NCI-H2227 treated with DMSO at 0.1 percent for 48 hours (cell line): ENCODE measurements at regions not wholly inside any gene's neighbourhood (a gene's known extent, or its start where the extent isn't known, plus 50 kb on each side); places are given as distances from the start of the nearest gene placed in this dataset.
"Not testable (repeated sequence)": the region's sequence is repeated elsewhere in the genome, so short reads cannot be mapped to it uniquely, and the experiment has no call there.

ENCODE experiments used
- DNase-seq: peaks from one replicate; lab custom pipeline; 2025; lab: John Stamatoyannopoulos, UW

DNA sequence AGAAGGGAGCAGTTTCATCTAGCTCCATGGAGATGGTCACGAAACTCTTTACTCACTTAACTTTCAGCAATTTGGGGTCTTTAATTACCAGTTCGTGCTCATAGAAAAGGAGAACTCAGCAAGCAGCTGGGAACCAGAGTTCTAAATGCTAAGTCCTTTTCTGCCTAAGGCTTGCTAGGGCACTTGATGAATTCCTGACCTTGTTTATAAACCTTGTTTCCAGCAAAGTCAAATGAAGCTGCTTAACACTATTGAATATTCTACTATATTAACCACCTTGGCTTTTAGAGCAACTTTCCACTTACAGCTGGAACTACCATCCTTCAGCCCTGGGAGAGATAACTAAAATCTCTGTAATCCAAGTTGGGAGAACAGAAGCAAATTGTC lies 79.5 kb upstream of the TSC22D2 start:
- DNase-seq: no peak

DNA sequence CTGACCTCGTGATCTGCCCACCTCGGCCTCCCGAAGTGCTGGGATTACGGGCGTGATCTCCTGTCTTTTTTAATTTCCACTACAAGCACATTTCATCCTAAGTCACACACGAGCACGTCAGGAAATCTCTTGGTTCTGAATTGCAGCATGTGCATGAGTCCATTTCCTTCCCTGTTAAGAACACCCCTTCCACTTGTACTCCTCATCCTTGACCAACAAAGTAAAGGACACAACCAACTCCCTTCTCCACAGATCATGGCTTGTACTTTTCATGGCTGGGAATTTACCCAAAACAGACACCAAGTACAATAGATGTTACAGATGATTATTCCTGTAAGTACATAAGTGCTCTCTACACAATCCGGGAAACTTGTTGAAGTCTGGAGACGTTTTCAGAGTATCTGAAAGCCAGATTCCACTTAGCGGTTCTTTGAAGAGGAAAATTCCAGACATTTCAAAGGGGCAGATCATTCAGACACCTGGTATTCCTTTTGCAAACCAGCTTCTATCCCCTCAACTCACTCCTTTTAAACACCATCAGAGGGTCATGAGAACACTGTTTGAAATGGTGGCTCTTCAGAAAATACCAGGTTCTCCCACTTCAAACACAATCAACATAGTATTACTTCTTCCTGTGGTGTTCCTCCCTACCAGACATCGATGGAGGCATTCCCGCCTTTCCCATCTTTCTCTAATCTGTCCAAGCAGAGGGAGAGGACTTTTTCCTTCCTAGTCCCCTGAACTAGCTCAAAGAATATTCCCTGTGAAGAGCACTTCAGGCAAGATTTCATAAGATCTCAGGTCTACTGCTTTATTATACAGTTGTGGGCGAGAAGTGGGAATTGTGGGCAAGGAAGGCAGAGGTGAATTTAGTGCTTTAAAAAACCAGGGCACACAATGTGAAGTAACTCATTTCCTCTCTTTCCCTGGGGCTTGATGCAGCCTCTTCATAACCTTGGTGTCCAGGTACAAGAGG lies 80.1 kb upstream of the TSC22D2 start:
- DNase-seq: peak; percentile 5

DNA sequence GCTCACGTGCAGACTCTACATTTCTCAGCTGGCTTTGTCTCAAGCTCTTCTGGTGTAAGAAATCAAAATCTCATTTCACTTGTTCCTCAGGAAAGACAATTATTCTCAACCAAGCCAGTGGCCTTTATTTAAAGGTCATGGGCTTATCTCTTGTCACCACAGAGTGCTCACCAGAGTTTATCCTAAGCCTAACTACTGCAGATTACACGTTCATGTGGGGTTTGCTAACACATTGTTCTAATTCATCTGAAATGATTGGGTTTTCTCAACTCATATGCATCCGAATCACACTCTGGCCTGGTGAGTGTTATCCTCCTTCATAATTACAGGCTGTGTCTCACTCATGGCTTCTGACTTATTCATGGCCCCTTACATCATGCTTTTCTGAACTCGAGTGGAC lies 83.3 kb upstream of the TSC22D2 start:
- DNase-seq: no peak

DNA sequence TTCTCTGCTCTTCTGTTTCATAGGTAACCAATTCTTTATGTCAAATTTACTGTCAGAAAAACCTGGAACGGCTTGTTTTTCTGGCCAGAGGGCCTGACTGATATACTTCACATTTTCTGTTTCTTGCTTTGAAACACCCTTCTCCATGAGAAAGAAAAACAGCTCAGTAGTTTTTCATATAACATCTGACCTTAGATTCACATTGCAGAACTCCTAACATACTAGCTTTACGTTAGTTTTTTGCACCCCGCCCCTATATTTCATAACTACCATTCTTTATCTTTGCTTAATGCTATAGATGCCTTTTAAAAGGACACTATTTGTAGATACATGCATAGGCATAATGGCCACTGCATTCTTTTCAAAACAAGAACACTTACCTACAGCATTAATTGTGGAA lies 83.9 kb upstream of the TSC22D2 start:
- no peak for DNase-seq

DNA sequence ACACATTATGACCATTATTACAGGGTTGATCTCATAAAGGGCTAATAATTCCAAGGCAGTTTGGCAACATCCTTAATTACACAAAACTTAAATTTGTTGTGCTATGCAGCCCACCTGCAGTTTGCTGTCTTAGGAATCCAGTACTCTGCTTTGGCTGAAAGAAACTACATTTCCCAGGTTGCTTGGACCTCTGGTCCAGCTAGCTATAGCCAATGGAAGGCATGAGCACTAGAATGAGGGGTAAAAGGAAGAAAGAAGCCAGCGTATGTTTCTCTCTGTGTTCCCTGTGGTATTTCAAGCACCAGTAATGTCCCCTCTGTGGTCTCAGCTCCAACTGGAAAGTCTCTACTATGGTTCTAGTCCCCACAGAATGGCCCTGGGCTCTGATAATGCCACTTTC lies 84.3 kb upstream of the TSC22D2 start:
- DNase-seq: no peak

DNA sequence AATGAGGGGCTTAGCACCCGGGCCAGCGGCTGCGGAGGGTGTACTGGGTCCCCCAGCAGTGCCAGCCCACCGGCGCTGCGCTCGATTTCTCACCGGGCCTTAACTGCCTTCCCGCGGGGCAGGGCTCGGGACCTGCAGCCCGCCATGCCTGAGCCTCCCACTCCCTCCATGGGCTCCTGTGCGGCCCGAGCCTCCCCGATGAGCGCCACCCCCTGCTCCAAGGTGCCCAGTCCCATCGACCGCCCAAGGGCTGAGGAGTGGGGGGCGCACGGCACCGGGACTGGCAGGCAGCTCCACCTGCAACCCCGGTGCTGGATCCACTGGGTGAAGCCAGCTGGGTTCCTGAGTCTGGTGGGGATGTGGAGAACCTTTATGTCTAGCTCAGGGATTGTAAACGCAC lies 85.0 kb upstream of the TSC22D2 start:
- not testable (repeated sequence) for DNase-seq

DNA sequence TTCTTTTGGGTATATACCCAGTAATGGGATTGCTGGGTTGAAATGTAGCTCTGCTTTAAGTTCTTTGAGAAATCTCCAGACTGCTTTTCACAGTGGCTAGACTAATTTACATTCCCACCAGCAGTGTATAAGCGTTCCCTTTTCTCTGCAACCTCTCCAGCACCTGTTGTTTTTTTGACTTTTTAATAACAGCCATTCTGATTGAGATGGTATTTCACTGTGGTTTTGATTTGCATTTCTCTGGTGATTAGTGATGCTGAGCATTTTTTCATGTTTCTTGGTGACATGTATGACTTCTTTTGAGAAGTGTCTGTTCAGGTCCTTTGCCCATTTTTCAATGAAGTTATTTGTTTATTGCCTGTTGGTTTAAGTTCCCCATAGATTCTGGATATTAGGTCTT lies 87.1 kb upstream of the TSC22D2 start:
- DNase-seq: not testable (repeated sequence)

DNA sequence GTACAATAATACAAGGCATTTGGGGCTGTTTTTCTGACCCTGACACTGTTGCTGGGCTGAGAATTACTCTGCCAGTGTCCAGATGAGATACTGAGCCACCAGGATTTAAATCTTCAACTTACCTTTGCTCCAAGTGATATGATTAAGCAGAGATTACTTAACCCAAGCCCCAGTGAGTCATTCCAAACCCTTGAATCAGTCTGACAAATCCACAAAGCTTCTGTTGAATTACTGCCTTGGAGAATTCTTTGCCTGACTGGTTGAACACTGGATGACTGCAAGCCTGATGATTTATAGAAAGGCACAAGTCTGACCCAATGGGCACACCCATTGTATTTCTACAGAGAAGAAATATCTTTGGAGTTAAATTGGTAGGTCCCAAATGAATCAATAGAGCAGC lies 88.2 kb upstream of the TSC22D2 start:
- DNase-seq: no peak

DNA sequence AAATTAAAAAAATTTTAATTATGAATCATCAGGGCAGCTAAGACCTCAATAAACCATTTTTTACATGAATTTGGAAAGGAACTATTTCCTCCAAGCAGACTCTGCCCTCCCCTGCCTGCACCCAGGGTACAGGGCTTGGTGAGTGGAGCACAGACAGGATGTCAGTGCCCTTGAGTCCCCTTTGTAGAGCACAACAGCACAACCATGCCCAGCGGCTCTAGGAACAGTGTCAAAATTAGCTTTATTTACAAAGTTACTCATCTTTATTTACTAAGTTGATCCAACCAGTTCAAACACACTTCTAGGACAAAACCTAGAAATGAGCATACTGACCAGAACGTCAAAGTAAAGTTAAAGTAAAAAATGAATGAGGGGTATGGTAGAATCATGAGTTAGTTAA lies 90.6 kb upstream of the TSC22D2 start:
- DNase-seq: no peak

DNA sequence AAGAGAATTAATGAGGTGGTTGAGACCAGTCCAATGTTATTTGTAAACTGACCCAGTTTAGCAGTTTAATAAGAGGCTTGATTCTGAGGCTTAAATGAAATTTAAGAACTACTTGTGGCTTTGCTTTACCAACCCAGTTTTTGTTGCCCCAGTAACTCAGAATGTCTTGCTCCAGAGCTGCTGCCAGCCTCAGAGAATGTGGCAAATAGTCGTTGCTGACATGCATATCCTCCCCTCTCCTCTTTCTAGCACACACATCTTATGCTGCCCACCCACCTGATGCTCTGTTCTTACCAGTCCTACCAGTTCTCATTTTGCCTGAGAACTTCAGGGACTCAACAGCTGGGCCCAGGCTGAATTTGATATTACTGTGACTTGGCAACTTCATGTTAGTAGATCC lies 92.4 kb upstream of the TSC22D2 start:
- no peak for DNase-seq

DNA sequence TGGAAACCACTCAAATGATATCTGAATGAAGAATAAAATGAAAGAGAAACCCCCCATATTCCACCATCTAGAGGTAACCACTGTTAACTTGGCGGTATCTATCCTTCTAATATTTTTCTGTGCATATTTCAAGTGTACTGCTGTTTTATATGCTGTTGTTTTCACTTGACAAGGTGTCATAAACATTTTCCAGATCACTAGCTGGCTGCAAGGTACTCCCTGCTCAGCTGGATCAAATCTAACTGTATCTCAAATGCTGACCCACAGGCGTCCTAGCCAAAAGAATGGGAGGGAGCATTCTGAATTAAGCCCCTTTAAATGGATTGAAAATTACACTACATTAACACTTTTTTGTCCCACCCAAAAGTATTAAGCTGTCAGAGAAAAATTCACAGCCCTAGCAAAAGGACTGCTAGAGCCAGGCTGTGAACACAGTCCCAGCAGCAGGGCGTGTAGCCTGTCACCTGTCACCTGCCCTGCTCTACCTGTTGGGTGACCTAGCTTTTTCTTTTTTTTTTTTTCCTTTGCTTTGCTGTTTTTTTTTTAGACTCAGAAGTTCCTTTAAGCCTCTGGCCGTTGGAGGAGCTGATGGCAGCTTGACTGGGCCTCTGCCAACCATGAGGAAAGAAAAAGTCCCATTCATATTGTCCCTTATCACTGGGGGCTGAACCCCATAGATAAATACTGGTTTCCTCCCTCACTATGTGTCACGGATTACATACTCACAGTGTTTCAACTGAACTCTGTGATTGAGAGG lies 93.7 kb upstream of the TSC22D2 start:
- DNase-seq: no peak

DNA sequence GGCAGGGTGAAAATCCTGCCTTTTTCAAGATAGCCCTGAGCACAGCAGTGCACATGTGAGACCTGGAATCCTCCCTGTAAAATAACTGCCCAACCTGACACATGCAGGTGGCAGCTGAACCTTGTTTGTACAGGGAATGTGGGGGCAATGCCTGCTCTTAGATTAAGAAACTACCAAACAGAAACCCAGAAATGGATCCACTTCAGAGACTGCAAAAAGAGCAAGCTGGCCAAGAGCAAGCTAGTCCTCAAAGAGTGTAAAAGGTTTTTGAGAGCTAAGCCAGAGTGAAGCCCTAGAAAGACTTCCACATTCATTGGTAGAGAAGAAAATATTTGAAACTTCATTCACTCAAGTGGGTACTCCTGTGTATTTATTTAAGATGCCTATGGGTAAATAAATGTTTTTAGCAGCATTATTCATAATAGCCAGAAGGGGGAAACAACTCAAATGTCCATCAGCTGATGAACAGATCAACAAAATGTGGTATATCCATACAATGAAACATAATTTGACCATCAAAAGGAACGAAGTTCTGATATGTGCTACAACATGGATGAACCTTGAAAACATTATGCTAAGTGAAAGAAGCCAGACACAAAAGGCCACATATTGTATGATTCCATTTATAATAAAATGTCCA lies 96.0 kb upstream of the TSC22D2 start:
- no peak for DNase-seq

DNA sequence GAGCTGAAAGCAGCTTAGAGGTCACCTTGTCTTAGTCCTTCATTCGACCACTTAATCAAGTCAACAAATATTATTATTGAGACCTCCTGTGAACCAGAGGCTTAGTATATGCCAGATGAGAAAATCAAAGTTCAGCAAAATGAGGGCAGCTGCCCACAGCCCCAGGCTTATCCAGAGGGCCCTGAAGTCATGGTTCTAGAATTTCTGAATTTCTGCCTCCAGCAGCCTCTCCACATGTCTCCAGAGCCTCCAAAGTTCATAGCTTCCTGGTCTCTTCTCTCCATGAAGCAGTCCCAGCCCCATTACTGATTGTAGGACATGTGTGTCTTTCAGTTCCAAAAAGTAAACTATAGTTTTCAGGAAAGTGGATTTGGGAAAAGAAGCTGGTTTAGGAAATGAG lies 96.9 kb upstream of the TSC22D2 start:
- DNase-seq: no peak

DNA sequence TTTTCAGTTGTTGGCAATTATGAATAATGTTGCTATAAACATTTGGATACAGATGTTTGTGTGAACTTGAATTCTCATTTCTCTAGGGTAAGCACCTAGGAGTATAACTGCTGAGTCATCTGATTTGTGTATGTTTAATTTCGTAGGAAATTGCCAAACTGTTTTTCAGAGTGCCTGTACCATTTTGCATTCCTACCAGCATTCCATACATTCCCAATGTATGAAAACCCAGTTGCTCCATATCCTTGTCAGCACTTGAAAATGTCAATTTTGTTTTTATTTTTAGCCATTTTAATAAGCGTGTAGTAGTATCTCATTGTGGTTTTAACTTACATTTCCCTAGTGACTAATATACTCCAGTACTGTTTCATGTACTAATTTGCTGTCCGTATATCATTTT lies 98.5 kb upstream of the TSC22D2 start:
- no peak for DNase-seq

DNA sequence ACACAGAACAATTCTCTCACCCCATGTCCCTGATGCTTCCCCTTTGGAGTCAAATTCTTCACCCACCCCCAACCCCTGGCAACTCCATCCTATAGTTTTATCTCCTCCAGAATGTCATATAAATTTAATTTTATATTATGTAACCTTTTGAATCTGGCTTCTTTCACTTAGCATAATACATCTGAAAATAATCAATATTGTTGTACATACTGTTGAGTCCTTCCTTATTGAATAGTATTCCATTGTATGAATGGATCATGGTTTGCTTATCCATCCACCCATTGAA lies 98.9 kb upstream of the TSC22D2 start:
- DNase-seq: no peak

DNA sequence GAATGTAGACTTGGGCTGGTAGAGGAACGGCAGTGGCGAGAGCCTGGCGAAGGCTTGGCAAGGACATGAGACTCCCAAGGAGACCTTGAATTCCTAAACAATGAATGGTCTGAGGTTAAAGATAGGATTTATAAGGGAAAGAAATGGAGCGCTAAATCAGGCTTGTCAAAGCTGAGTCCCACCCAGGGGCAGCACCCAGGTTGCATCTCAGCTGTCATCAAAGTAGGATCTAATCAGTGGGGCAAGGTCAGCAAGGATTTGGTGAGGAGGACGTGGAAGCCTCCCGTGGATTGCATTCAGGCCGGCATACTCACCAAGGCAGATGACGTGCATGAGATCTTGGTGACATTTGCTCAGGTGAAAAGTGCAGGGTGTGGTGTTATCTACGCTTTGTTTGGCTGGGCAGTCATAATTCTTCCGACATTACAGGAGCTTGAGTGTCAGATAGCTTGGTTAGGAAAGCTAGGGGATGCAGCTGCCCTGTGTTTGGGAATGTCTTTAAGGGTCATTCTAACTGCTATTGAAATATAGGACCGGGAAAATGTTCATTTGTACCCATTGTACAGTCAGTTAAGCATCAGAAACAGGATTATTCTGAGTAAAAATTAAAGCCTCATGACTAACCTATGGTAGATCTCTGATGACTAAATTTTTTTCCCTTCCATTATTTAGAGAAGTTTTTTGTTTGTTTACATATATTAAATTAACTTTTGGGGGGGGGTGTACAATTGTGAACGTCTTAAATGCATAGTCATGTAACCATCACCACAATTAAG lies 99.4 kb upstream of the TSC22D2 start:
- no peak for DNase-seq

DNA sequence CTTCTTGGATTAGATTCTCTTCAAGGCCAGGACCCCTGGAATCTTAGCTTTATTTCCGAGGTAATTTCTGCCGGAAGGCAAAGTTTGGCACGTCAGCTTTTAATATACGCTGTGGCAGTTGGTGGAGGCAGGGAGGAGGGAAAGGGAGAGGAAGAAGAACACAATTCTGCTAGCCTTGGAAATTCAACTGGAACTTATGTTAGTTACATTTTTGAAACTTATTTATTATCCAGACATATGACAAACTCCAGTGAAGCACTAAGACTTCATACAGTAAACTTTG lies 100.1 kb upstream of the TSC22D2 start:
- DNase-seq: no peak

DNA sequence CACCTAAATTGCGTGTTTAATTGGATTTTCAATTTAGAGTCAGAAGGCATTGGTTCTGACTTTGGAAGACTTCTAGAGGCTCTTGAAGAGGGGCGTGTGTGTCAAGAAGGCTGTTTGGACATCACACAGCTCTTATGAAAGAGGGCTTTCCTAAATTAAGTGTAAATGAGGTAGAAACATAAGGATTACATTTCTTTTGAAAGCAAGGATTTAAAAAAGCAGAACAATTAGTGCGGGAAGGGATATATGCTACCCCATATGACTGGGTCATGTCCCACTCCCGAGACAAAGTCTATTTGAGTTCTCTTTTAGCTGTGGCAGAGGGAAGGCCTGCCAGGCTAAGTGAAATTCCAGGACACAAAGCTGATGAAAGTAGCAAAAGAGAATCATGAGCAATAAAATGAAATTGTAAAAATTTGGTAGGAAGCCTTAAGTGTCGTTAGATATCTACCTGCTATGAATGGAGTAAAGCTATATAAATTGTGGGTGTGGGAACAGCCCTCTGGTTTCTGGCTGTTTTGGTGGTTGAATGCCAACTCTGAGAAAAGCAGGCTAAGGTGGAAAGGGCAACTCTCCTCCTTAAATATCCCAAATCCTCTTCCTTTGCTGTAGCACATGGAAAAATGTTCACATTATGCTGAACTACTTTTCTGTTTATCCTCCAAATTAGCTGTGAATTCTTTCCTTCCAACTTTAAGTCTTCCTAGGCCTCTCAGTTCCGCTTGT lies 100.6 kb upstream of the TSC22D2 start:
- no peak for DNase-seq

DNA sequence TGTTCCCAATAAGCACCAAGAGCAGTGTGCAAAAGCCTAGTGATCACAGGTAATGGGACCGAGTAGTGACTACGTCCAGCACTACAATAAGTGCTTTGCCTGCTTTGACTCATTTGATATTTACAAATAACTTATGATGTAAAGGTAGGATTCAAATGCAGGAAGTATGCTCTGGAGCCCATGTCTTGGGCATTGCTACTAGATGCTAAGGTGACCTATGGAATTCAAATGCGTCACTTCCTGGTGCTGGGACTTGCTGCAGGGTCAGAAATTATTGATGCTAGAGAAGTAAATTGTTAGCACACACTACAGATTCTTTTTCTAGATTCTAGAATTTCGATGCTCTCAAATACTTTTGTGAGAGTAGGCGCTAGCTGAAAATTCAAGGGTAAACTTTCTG lies 101.2 kb upstream of the TSC22D2 start:
- DNase-seq: no peak

DNA sequence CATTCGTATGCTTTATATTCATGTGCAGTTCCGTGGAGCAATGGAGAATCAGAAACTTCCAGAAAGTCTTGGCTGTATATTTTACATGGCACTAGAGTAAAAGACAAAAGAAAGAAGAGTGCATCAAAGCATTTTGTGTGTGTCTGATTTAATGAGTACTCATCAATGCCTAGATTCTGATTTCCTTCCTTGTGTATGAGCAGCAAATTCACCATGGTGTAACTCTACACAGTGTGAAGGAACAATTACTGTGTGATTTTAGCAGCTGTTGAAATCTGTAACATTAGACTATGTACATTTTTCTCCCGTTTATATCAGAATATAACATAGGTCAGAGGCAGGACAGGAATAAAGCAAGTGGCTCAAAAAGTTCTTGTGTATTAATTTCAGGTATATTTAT lies 102.0 kb upstream of the TSC22D2 start:
- no peak for DNase-seq

DNA sequence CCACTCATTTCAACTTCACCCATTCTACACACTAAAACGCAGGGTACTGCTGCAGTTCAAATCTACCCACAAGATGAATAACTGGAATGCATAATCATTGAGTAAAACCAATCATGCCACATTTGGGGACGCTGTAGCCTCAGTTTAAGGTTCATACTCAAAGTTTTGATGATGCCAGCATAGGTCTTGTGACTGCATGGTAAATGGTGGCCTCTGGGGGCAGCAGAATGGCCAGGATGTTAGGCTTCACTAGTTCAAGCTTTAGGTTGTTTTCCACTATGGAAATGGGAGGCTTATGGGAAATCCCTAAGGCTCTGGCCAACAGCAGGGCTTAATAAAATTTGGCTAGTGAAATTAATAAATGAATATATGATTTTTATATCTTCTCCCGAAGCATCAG lies 104.3 kb upstream of the TSC22D2 start:
- DNase-seq: no peak

DNA sequence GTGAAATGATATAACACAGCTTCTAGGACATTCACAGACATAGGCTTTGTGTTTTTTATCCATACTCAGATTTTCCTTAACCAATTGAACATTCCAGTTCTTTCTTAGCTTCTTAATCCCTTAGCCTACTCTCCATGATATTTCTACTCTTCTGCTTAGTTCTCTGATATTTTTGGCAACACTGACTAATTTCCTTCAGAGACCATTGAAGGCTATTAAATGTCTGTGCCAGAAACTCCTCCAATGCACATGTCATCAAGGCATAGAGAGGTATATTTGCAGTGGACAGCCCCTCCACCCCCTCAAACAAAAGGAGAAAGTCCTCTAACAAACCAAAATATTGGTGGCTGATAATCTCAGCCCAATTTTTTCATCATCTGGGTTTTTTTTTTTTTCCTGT lies 105.9 kb upstream of the TSC22D2 start:
- DNase-seq: no peak
